CD14-positive monocyte (primary cell): ENCODE measurements at regions not wholly inside any gene's neighbourhood (a gene's known extent, or its start where the extent isn't known, plus 50 kb on each side); places are given as distances from the start of the nearest gene placed in this dataset.

ENCODE experiments used
- DNase-seq, 3 donors: peaks; one replicate each; pipeline ENCODE4 v3.0.0-alpha.2; 2011 to 2022
- H2AFZ ChIP-seq: 2 replicates; pipeline ENCODE4 v1.6.0; 2012; ENCODE audit warnings: mild to moderate bottlenecking, low read depth, low read length, inconsistent platforms; ENCODE audit not compliant: insufficient read depth, poor library complexity, severe bottlenecking
- H3K27ac ChIP-seq, 2 donors: 1 replicate in 1 of 2; 2 replicates in 1 of 2; pipeline ENCODE4 v1.5.1; 2012 to 2013; ENCODE audit warnings: low read length in 2 of 2, control low read depth in 1 of 2, inconsistent platforms in 1 of 2, low read depth in 1 of 2, mild to moderate bottlenecking in 1 of 2
- H3K27me3 ChIP-seq, 2 donors: one replicate each; pipeline versions ENCODE4 v1.6.0 to v1.6.1; 2011 to 2013; ENCODE audit warnings: low read length in 2 of 2; ENCODE audit not compliant: control insufficient read depth in 2 of 2, insufficient read depth in 2 of 2
- H3K36me3 ChIP-seq, 2 donors: replicated peaks in 1 of 2; 1 replicate in 1 of 2; 2 replicates in 1 of 2; pipeline versions ENCODE4 v1.5.1 to v1.6.1; 2012 to 2013; ENCODE audit warnings: low read length in 2 of 2, control low read depth in 1 of 2, inconsistent platforms in 1 of 2, mild to moderate bottlenecking in 1 of 2; ENCODE audit not compliant: insufficient read depth in 2 of 2, control insufficient read depth in 1 of 2
- H3K4me1 ChIP-seq, 2 donors: 1 replicate in 1 of 2; 2 replicates in 1 of 2; pipeline versions ENCODE4 v1.5.1 to v1.6.1; 2012 to 2013; ENCODE audit warnings: low read length in 2 of 2, control low read depth in 1 of 2, inconsistent platforms in 1 of 2, mild to moderate bottlenecking in 1 of 2, moderate library complexity in 1 of 2; ENCODE audit not compliant: insufficient read depth in 2 of 2, control insufficient read depth in 1 of 2
- H3K4me2 ChIP-seq: replicated peaks from 2 replicates; pipeline ENCODE3; 2012; ENCODE audit warnings: low read length, moderate library complexity, mild to moderate bottlenecking; ENCODE audit not compliant: poor library complexity, severe bottlenecking; ENCODE audit errors: extremely low read depth
- H3K4me3 ChIP-seq, 3 experiments: fragments of 200-600 bp in 1 of 3; sonication (generic) in 1 of 3; replicated peaks in 1 of 3; 1 replicate in 2 of 3; 2 replicates in 1 of 3; pipeline ENCODE4 v1.5.1; 2011 to 2013; ENCODE audit warnings: low read length in 3 of 3, mild to moderate bottlenecking in 3 of 3, control low read depth in 2 of 3, low read depth in 2 of 3, inconsistent platforms in 1 of 3, moderate library complexity in 1 of 3
- H3K79me2 ChIP-seq: 2 replicates; pipeline ENCODE4 v1.6.0; 2012; ENCODE audit warnings: mild to moderate bottlenecking, control low read depth, inconsistent platforms, low read length, moderate library complexity; ENCODE audit not compliant: insufficient read depth
- H3K9ac ChIP-seq: 2 replicates; pipeline ENCODE4 v1.6.0; 2017; ENCODE audit warnings: low read length, mild to moderate bottlenecking; ENCODE audit not compliant: insufficient read depth, poor library complexity, severe bottlenecking
- H3K9me3 ChIP-seq, 2 donors: replicated peaks in 1 of 2; 1 replicate in 1 of 2; 2 replicates in 1 of 2; pipeline versions ENCODE4 v1.5.1 to v1.6.1; 2012 to 2013; ENCODE audit warnings: low read length in 2 of 2, control low read depth in 1 of 2; ENCODE audit not compliant: control insufficient read depth in 1 of 2, insufficient read depth in 1 of 2
- H4K20me1 ChIP-seq: 2 replicates; pipeline ENCODE4 v1.6.0; 2012; ENCODE audit warnings: mild to moderate bottlenecking, low read length, control low read depth, moderate library complexity; ENCODE audit not compliant: insufficient read depth
- H3K27ac Mint-ChIP-seq, 7 donors: one replicate each; pipeline ENCODE4 v1.8.0; 2020; ENCODE audit warnings: mild to moderate bottlenecking in 7 of 7, mixed read lengths in 7 of 7, moderate library complexity in 6 of 7, inconsistent platforms in 2 of 7
- H3K27me3 Mint-ChIP-seq, 3 donors: one replicate each; pipeline ENCODE4 v1.8.0; 2021 to 2022; ENCODE audit warnings: low read depth in 3 of 3, mild to moderate bottlenecking in 3 of 3, mixed read lengths in 3 of 3, moderate library complexity in 3 of 3, inconsistent platforms in 1 of 3
- H3K36me3 Mint-ChIP-seq, 2 donors: one replicate each; pipeline ENCODE4 v1.8.0; 2020; ENCODE audit warnings: mixed read lengths in 2 of 2, inconsistent platforms in 1 of 2, mild to moderate bottlenecking in 1 of 2
- H3K4me1 Mint-ChIP-seq: one replicate; pipeline ENCODE4 v1.8.0; 2020; ENCODE audit warnings: mild to moderate bottlenecking, mixed read lengths
- H3K4me3 Mint-ChIP-seq, 2 donors: one replicate each; pipeline ENCODE4 v1.8.0; 2020; ENCODE audit warnings: mild to moderate bottlenecking in 2 of 2, mixed read lengths in 2 of 2, moderate library complexity in 1 of 2
- H3K9me3 Mint-ChIP-seq, 7 donors: one replicate each; pipeline ENCODE4 v1.8.0; 2020 to 2022; ENCODE audit warnings: mixed read lengths in 7 of 7, mild to moderate bottlenecking in 6 of 7, moderate library complexity in 6 of 7, inconsistent platforms in 2 of 7
- CTCF ChIP-seq: fragments of 200-600 bp; IDR thresholded peaks from one replicate; pipeline ENCODE4 v1.8.0; 2022; ENCODE audit warnings: antibody characterized with exemption, mild to moderate bottlenecking
- WGBS: methylation state at CpG from one replicate; pipeline ENCODE4 v1.1.5; 2013; ENCODE audit warnings: missing lambda C conversion rate; ENCODE audit not compliant: insufficient coverage; 5-methylcytosine and 5-hydroxymethylcytosine counted together
- intact Hi-C, 2 donors: fragments of 100-400 bp; cut with micrococcal nuclease; formaldehyde crosslinking; loops; one replicate each; pipeline versions ENCODE4 v1.15.0 to v1.15.1; 2023

GRCh38 chr10:65531545-65531944, 1394.3 kb upstream of the LRRTM3 start:
- Histone ChIP-seq H3K4me2 (no peak overlapping the region), H3K27ac (no peak overlapping the region), H3K27me3 (no peaks in the 10 kb centered on the region), H3K9ac (no peak overlapping the region), H3K36me3 (no peaks in the 10 kb centered on the region), H2AFZ (no peak overlapping the region), H4K20me1 (no peaks in the 10 kb centered on the region), H3K9me3 (no peaks in the 10 kb centered on the region), H3K79me2 (no peaks in the 10 kb centered on the region), H3K4me1 (no peaks in the 10 kb centered on the region), H3K4me3 (no peak overlapping the region)
- WGBS: no CpG with 5 or more reads among the region's 5 CpGs
- Mint-ChIP-seq H3K36me3 (no peaks in the 10 kb centered on the region), H3K4me3 (no peak overlapping the region), H3K4me1 (no peaks in the 10 kb centered on the region), H3K27me3 (no peaks in the 10 kb centered on the region), H3K9me3 (peaks cover 0 to 5% (median 3%) of the 10 kb centered on the region in 7 donors), H3K27ac (no peak overlapping the region)
- intact Hi-C loops: no loop called here
- TF ChIP-seq CTCF: no peak
- DNase-seq: no peak

- Histone ChIP-seq H2AFZ (no peak overlapping the region), H3K4me2 (no peak overlapping the region), H3K27me3 (no peaks in the 10 kb centered on the region), H3K27ac (no peak overlapping the region), H3K4me3 (no peak overlapping the region), H4K20me1 (no peaks in the 10 kb centered on the region), H3K4me1 (no peaks in the 10 kb centered on the region), H3K9me3 (no peaks in the 10 kb centered on the region), H3K9ac (no peak overlapping the region), H3K36me3 (no peaks in the 10 kb centered on the region), H3K79me2 (no peaks in the 10 kb centered on the region)
- no peaks in the 10 kb centered on the region for H3K27me3 Mint-ChIP-seq
- no peaks in the 10 kb centered on the region for H3K4me1 Mint-ChIP-seq
- intact Hi-C loops: no loop called here
- H3K27ac Mint-ChIP-seq: no peak overlapping the region
- H3K4me3 Mint-ChIP-seq: no peak overlapping the region
- peaks cover 0 to 5% (median 2%) of the 10 kb centered on the region in 7 donors for H3K9me3 Mint-ChIP-seq
- no peak for DNase-seq
- TF ChIP-seq CTCF: no peak
- H3K36me3 Mint-ChIP-seq: no peaks in the 10 kb centered on the region
- WGBS: 91% methylated on average over 1 of the region's 2 CpGs
Measured at GRCh38 chr10:65534771-65535170, 1391.1 kb upstream of the LRRTM3 start.
